Suppressor macrophage (primary cell): ENCODE measurements at regions not wholly inside any gene's neighbourhood (a gene's known extent, or its start where the extent isn't known, plus 50 kb on each side); places are given as distances from the start of the nearest gene placed in this dataset.

Experiments
- DNase-seq, 4 experiments: peaks; one replicate each; pipeline ENCODE4 v3.0.0-alpha.2; 2020 to 2022

DNA sequence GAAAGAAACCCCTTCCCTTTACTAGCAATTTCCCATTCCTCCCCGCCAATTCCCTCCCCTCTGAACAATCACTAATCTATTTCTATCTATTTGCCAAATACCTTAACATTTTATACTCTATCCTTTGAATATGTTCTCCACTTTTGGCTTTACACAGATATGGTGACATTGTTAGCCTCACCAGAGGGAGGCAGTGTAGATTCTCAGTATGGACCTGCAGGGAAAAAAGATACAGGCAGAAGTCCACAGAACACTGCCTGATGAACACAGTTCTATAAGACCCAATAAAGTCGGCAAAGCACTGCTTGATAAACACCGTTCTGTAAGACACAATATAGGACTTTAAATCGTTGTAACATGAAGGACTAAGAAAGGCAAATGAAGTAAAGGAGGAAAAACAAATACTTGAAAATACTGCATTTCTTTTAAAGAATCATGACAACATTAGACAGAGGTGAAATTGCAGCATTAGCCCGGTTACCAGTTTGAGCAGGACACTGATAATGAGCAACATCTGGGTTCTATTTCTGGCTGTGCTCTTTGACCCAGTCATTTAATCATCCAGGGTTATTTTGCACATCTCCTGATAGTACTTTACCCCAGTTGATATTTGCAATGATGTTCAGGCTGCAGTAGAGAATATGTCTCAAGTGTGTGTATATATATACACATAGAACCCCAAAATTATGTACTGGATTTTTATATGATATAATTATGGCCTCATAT lies 296.8 kb downstream of the UTRN start:
- DNase-seq = peak; percentile 25 to 57 (median 41)

DNA sequence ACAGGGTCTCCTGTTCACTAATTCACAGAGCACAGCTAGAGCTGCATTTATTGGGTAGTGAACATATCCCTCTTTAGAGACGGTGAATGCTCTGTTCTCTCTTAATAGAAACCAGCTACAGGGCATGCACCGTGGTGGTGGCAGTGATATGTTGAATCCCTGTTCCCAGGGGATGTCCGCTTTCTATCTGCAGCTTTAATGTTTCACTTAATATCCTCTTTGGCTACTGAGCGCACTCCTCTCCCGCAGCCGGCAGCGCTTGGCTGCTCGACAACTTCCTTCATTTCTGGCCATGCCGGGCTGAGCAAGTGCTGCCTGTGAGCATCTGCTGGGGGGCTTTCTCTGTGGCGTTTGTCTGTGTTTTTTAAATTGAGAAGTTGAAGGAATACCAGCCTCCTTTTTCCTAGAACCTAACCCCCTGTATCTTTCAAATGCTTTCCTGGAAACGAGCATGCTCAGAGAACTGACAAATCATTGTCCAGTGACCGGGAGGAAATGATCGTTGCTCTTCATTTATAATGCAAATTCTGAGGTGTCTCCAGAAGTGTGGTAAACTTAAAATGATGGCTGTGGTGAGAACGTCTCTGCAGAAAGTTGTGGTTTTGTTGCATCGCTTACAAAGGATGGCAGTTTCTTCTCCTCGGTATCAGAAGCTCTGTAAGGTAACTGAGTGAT lies 297.9 kb downstream of the UTRN start:
- DNase-seq = peak; percentile 50 to 76 (median 72)

- no peak for DNase-seq
Observed at GRCh38 chr6:144583614-144583954, 298.4 kb downstream of the UTRN start.

DNA sequence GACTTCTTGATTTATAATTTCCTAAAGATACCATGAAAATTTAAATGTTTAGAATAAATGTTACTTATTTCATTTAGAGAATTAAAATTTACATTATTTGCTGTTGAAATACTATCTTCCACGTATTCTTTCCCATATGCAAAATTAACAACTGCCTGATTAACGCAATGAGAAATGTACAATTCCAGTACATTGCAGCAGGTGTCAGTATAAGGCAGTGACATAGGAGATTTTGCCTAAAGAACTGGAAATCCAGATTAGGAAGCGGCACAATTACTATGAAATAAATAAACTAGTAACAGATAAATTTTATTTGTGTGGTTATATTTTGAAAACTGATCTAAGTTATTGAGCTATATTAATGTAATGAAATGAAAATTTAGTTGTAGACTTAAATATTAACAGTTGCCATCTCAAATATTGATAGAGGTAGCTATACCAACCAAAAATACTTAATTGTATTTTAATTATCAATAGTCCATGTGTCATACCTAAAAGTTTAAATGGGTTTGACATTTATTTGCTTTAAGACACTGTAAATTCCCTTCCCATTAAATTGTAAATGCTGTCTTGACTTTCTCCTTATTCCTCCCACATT lies 300.2 kb downstream of the UTRN start:
- peak; percentile 40 to 77 (median 68) for DNase-seq

DNA sequence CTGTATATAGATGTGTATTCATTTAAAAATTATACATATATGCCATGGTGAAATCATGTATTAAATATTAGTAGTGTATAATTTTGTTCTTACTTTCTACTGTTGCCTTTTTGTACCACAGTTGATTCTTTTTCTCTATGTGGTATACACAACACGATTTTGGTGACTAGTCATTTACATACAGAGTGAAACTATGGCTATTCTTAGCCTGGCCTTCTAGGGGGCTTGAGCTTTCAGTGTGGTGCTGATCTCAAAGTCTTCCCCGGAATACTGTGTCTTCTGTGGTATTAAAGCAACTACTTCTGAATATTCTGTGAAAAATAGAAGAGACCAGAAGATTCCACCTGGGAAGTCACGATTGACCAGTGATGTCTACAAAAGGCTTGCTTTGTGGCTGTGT lies 301.9 kb downstream of the UTRN start:
- DNase-seq = no peak

GRCh38 chr6:144588697-144589325 lies 303.7 kb downstream of the UTRN start:
- DNase-seq = peak in 1 of 4 experiments; percentile 26

DNA sequence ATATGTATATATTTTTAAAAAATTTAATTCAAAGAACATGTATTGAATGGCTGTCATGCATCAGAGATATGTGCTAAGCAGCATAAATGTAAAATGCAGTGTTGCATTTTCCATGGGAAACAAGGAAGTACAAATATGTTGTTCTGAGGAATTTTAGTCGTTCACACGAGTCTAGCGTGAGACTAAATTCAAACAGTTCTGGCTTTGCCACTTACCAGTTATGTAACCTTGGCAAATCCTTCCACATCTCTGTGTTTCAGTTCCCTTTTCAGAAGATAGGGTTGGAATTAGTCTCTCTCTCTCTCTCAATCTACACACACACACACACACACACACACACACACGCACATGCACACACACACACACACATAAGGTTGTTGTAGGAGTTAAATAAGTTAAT lies 305.4 kb downstream of the UTRN start:
- DNase-seq = peak; percentile 83 to 99 (median 93)

DNA sequence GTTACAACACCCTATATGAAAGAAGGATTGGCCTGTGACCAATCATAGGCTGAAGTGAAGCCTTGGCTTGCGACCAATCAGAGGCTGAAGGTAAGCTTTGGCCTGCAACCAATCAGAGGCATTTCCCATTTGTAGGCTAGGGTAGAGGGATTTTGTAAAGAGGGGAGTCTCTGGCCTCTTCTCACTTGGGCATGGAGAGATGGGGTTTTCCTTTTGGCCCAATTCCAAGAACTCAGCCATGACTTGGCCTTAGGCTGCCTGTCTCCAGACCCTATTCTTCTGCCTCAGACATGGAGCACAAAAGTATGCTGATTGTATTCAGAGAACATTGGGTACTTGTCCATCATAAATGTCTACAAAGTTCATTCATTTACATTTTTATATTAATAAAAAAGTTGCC lies 308.3 kb downstream of the UTRN start:
- peak in 1 of 4 experiments; percentile 14 for DNase-seq

GRCh38 chr6:144594585-144594984 lies 309.4 kb downstream of the UTRN start:
- peak; percentile 29 to 72 (median 64) for DNase-seq

DNA sequence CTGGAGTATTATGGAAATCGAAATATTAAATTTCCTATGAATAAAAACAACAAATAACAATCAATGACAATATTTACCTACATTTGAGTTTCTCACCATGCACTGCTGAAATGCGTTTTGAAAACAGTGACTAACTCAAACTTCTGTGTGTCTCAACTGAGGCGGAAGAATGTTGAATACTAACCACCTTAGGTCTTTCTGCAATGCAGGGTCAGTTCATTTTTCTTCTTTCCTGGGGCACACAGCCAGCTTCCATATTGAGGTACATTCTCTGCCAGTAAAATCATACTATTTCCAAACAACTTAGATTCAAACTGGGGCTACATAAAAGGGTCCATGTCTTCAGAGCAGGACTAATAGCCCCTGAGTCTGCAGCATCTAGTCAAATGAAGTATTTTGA lies 310.1 kb downstream of the UTRN start:
- no peak for DNase-seq

- DNase-seq = no peak
Observed at GRCh38 chr6:144597511-144597910, 312.4 kb downstream of the UTRN start.

DNA sequence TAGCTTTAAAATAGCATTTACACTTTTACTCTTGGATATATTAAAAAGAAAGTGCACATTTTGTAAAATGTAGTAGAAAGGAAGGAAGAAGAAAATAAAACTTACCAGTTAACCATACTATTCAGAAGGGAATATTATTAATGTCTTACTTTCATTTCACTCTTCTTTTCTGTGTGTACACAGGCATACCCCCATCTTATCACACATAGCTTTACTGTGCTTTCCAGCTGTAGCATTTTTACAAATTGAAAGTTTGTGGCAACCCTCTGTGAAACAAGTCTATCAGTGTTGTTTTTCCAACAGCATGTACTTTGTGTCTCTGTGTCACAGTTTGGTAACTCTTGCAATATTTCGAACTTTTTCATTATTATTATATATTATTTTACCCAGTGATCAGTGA lies 314.5 kb downstream of the UTRN start:
- no peak for DNase-seq

DNA sequence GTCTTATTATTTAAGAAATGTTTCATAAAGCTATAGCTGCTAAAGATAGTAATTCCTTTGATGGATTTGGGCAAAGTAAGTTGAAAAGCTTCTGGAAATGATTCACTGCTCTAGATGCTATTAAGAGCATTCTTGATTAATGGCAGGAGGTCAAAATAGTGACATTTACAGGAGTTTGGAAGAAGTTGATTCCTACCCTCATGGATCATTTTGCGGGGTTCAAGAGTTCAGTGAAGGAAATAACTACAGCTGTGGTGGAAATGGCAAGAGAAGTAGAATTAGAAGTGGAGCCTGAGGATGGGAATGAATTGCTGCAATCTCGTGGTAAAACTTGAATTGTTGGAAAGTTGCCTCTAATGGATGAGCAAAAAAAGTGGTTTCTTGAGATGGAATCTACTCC lies 316.1 kb downstream of the UTRN start:
- no peak for DNase-seq

- no peak for DNase-seq
Observed at GRCh38 chr6:144602523-144603180, 317.5 kb downstream of the UTRN start.

DNA sequence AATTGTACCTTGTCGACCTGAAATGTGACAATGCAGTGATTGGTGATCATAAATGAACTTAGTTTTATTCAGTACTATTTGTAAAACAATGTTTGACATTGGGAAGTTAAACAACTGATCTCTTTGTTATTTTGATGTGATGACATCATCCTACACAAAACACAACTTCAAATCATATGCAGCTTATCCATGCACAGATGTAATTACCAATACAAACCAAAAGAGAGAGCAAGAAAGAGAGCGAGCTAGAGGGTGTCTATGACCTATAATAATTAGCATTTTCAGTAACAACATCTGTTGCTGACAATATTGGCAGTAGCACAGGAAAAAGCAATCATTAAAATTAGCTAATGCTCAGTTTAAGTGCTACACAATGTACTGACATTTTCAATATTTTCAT lies 320.9 kb downstream of the UTRN start:
- DNase-seq = no peak

- peak; percentile 29 to 69 (median 52) for DNase-seq
Observed at GRCh38 chr6:144607998-144608735, 323.0 kb downstream of the UTRN start.

DNA sequence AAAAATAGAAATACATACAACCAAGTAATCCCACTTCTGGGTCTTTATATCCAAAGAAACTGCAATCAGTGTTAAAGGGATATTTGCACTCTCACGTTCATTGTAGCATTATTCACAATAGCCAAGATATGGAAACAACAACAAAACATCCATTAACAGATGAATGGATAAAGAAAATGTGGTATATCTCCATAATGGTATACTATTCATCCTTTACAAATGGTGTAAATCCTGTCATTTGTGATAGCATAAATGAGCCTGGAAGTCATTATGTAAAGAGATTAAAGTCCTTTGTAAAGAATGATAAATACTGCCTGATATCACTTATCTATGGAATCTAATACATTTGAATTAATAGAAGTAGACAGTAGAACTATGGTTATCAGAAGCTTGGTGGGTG lies 327.7 kb downstream of the UTRN start:
- DNase-seq = no peak

DNA sequence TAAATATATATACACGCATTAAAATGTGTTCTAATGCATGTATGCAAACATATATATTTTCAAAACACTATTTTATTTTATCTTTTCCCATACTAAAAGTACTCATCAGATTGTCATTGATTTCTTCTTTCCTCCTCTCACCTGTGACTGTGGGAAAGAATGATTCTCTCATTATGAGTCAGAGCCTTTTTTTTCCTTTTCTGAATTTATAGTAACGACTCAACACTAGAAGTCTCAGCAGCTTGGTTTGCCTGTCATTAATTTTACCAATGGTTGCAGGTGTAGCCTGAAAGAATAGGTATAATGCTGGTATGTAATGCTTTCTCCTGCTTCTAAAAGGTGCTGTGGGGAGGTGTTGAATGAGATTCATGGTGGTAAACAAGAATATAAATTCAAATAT lies 328.7 kb downstream of the UTRN start:
- DNase-seq = no peak

DNA sequence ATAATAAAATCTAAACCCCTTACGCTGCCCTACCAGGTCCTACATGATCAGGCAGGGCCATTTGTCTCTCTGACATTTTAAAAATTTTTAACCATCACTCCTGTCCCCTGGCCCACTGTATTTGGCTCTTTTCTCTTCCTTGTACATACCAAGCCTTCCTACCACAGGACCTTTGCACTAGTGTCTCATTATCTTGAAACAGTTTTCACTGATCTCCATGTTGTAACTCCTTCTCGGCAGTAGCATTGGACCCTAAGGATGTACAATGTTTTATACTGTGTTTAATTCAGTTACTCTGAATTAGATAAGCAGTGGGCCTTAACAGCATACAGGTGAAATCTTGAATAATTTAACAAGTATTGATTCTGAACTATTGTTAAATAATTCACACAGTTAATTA lies 330.7 kb downstream of the UTRN start:
- DNase-seq = no peak

GRCh38 chr6:144617191-144617590 lies 332.1 kb downstream of the UTRN start:
- DNase-seq = no peak

DNA sequence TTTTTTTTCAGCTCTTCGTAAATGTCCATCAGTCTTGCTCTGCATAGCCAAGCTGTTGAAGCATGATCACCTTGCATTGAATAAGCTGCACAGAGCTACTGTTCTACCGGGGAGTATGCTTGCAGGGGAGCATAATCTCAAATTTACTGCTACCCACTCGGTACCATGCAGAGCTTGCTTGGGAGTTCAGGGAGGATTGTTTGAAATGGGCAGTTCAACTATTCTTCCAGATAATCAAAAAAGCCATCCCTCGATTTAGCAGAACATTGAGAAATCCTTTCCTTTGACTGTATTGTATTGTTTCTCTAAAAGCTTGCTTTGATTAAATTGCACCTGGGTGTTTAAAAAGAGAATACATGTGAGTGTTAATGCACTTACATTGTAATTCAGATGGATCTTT lies 332.6 kb downstream of the UTRN start:
- no peak for DNase-seq

- DNase-seq = no peak
Observed at GRCh38 chr6:144619966-144620365, 334.8 kb downstream of the UTRN start.
